Epithelial cell of proximal tubule (primary cell): ENCODE measurements at regions not wholly inside any gene's neighbourhood (a gene's known extent, or its start where the extent isn't known, plus 50 kb on each side); places are given as distances from the start of the nearest gene placed in this dataset.

ENCODE experiments used
- DNase-seq: peaks from one replicate; pipeline ENCODE4 v3.0.0-alpha.2; 2011; ENCODE audit warnings: low read depth
- H3K4me3 ChIP-seq: 2 replicates; pipeline ENCODE4 v1.5.1; 2011; ENCODE audit warnings: low read depth, mild to moderate bottlenecking, low read length
- CTCF ChIP-seq: conservative IDR thresholded peaks from 2 replicates; pipeline ENCODE4 v1.5.1; 2012; ENCODE audit warnings: low read depth, mild to moderate bottlenecking, low read length

GRCh38 chr11:115769891-115770290, 265.7 kb upstream of the CADM1 start:
- no peak overlapping the region for H3K4me3 ChIP-seq
- DNase-seq = no peak
- no peak for TF ChIP-seq CTCF

- no peak overlapping the region for H3K4me3 ChIP-seq
- no peak for DNase-seq
- no peak for TF ChIP-seq CTCF
Measured at GRCh38 chr11:115767883-115768282, 263.7 kb upstream of the CADM1 start.

- no peak for DNase-seq
- H3K4me3 ChIP-seq = no peak overlapping the region
- no peak for TF ChIP-seq CTCF
Measured at GRCh38 chr11:115767047-115767802, 263.0 kb upstream of the CADM1 start.

GRCh38 chr11:115766561-115766960, 262.3 kb upstream of the CADM1 start:
- DNase-seq = no peak
- no peak overlapping the region for H3K4me3 ChIP-seq
- no peak for TF ChIP-seq CTCF

GRCh38 chr11:115765803-115766239, 261.6 kb upstream of the CADM1 start:
- no peak for DNase-seq
- no peak for TF ChIP-seq CTCF
- no peak overlapping the region for H3K4me3 ChIP-seq

- DNase-seq = no peak
- TF ChIP-seq CTCF = no peak
- H3K4me3 ChIP-seq = no peak overlapping the region
Measured at GRCh38 chr11:115764176-115764575, 260.0 kb upstream of the CADM1 start.

GRCh38 chr11:115761817-115762216, 257.6 kb upstream of the CADM1 start:
- H3K4me3 ChIP-seq = no peak overlapping the region
- no peak for TF ChIP-seq CTCF
- no peak for DNase-seq
